Uterus (tissue), 3 donors: ENCODE measurements at regions not wholly inside any gene's neighbourhood (a gene's known extent, or its start where the extent isn't known, plus 50 kb on each side); places are given as distances from the start of the nearest gene placed in this dataset.

Experiments
- DNase-seq, 2 donors: peaks; one replicate each; pipeline ENCODE4 v3.0.0-alpha.2; 2019 to 2020
- H3K27ac ChIP-seq, 2 donors: fragments of 200-600 bp; sonication (generic); 1 replicate in 1 of 2; 2 replicates in 1 of 2; pipeline ENCODE4 v1.5.1; 2016 to 2018
- H3K27me3 ChIP-seq, 2 donors: fragments of 200-600 bp; sonication (generic); one replicate each; pipeline ENCODE4 v1.5.1; 2018 to 2019; ENCODE audit warnings: control low read depth in 1 of 2
- H3K36me3 ChIP-seq, 2 donors: fragments of 200-600 bp; sonication (generic); one replicate each; pipeline ENCODE4 v1.5.1; 2019; ENCODE audit warnings: control low read depth in 1 of 2
- H3K4me1 ChIP-seq, 2 donors: fragments of 200-600 bp; sonication (generic); one replicate each; pipeline ENCODE4 v1.5.1; 2018 to 2019; ENCODE audit warnings: control low read depth in 1 of 2
- H3K4me3 ChIP-seq, 2 donors: fragments of 200-600 bp; sonication (generic); 1 replicate in 1 of 2; 2 replicates in 1 of 2; pipeline ENCODE4 v1.5.1; 2018 to 2019; ENCODE audit warnings: mild to moderate bottlenecking in 1 of 2
- H3K9me3 ChIP-seq, 2 donors: fragments of 200-600 bp; sonication (generic); one replicate each; pipeline ENCODE4 v1.5.1; 2019; ENCODE audit warnings: control low read depth in 1 of 2
- CTCF ChIP-seq, 4 experiments: fragments of 200-600 bp in 2 of 4; fragments of 450-650 bp in 2 of 4; sonication (generic) in 2 of 4; IDR thresholded peaks; one replicate each; pipeline ENCODE4 v1.5.1; 2016 to 2019; ENCODE audit warnings: antibody characterized with exemption in 4 of 4, mild to moderate bottlenecking in 2 of 4, moderate library complexity in 1 of 4
- POLR2A ChIP-seq, 2 donors: fragments of 450-650 bp; IDR thresholded peaks; one replicate each; pipeline ENCODE4 v1.6.1; 2016; ENCODE audit warnings: antibody characterized with exemption in 2 of 2, mild to moderate bottlenecking in 1 of 2, moderate library complexity in 1 of 2
- intact Hi-C: fragments of 100-400 bp; cut with DNase I; formaldehyde crosslinking; loops from one replicate; pipeline ENCODE4 v1.15.1; 2023; ENCODE audit warnings: low total_unique reads
- donor health status: DM: yes; HTN: yes; CAD: no.

GRCh38 chr16:74092336-74092735 is 204.3 kb upstream of the PSMD7 start:
- H3K36me3 ChIP-seq = no peaks in the 10 kb centered on the region
- no peak overlapping the region for H3K4me3 ChIP-seq
- intact Hi-C loops = no loop called here
- H3K27me3 ChIP-seq = no peaks in the 10 kb centered on the region
- no peak overlapping the region for H3K27ac ChIP-seq
- H3K4me1 ChIP-seq = no peaks in the 10 kb centered on the region
- no peak for DNase-seq
- H3K9me3 ChIP-seq = no peaks in the 10 kb centered on the region
- TF ChIP-seq CTCF (IDR thresholded peaks at IDR 0.05) = no peak
- TF ChIP-seq POLR2A (IDR thresholded peaks at IDR 0.05) = no peak

GRCh38 chr16:74090871-74091270 is 205.7 kb upstream of the PSMD7 start:
- TF ChIP-seq CTCF (IDR thresholded peaks at IDR 0.05) = no peak
- TF ChIP-seq POLR2A (IDR thresholded peaks at IDR 0.05) = no peak
- DNase-seq = no peak
- Histone ChIP-seq H3K27me3 (no peaks in the 10 kb centered on the region), H3K4me3 (no peak overlapping the region), H3K27ac (no peak overlapping the region), H3K36me3 (no peaks in the 10 kb centered on the region), H3K9me3 (no peaks in the 10 kb centered on the region), H3K4me1 (no peaks in the 10 kb centered on the region)
- intact Hi-C loops = no loop called here

GRCh38 chr16:74083541-74083940 is 213.1 kb upstream of the PSMD7 start:
- Histone ChIP-seq H3K27me3 (no peaks in the 10 kb centered on the region), H3K4me3 (no peak overlapping the region), H3K27ac (no peak overlapping the region), H3K9me3 (no peaks in the 10 kb centered on the region), H3K4me1 (no peaks in the 10 kb centered on the region), H3K36me3 (no peaks in the 10 kb centered on the region)
- DNase-seq = no peak
- intact Hi-C loops = no loop called here
- no peak for TF ChIP-seq POLR2A (IDR thresholded peaks at IDR 0.05)
- no peak for TF ChIP-seq CTCF (IDR thresholded peaks at IDR 0.05)

- H3K9me3 ChIP-seq = no peaks in the 10 kb centered on the region
- intact Hi-C loops = no loop called here
- H3K27me3 ChIP-seq = no peaks in the 10 kb centered on the region
- H3K4me1 ChIP-seq = no peaks in the 10 kb centered on the region
- H3K27ac ChIP-seq = no peak overlapping the region
- H3K4me3 ChIP-seq = no peak overlapping the region
- no peak for DNase-seq
- no peaks in the 10 kb centered on the region for H3K36me3 ChIP-seq
- TF ChIP-seq POLR2A (IDR thresholded peaks at IDR 0.05) = no peak
- no peak for TF ChIP-seq CTCF (IDR thresholded peaks at IDR 0.05)
Observed at GRCh38 chr16:74080311-74080710, 216.3 kb upstream of the PSMD7 start.

GRCh38 chr16:74079232-74079586 is 217.4 kb upstream of the PSMD7 start:
- Histone ChIP-seq H3K27me3 (no peaks in the 10 kb centered on the region), H3K36me3 (no peaks in the 10 kb centered on the region), H3K9me3 (no peaks in the 10 kb centered on the region), H3K4me1 (no peaks in the 10 kb centered on the region), H3K4me3 (no peak overlapping the region), H3K27ac (no peak overlapping the region)
- intact Hi-C loops = no loop called here
- TF ChIP-seq CTCF (IDR thresholded peaks at IDR 0.05) = no peak
- no peak for DNase-seq
